ENCODE measurements at regions not wholly inside any gene's neighbourhood (a gene's known extent, or its start where the extent isn't known, plus 50 kb on each side); places are given as distances from the start of the nearest gene placed in this dataset.

DNA sequence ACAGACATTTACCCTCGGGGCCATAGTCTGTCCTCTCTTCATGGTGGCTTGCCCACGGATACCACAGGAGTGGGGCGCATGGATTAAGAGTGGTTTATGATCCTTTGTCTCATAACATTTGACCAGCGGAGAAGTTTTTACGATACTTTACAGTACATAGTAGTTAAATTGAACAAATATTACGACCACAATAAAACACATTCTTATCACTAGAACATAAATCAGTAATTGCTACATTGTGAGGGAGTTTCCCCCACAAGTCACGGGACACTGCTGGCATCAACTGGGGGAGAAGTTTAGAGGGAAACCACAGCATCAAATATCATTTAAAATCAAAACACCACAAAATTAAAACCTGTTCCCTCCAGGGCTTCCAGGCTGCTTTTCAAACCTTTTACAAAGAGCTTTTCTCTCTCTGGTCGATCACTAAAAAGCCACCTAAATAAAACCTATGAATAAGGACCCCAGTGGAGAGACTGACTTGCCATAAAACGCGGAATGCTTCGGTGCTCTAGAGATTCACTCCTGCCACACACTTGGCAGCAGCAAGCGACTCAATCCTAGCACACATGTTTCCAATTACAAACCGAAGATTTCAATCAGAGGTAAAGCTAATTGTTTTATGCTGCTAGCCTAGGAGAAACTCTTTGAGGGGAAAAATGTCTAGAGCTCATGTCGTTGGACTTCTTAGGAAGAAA lies 173.7 kb upstream of the HNRNPA3 start:
- no peak overlapping the region for H3K27ac Mint-ChIP-seq
- no peaks in the 10 kb centered on the region for H3K9me3 Mint-ChIP-seq
- H3K27me3 Mint-ChIP-seq (ENCODE audit: low read depth) = peaks cover 19% of the 10 kb centered on the region
- H3K36me3 Mint-ChIP-seq (ENCODE audit: low read depth) = no peaks in the 10 kb centered on the region
- no peak for DNase-seq (ENCODE audit: low spot score)
- intact Hi-C loops (cut with micrococcal nuclease) = no loop called here
- H3K4me1 Mint-ChIP-seq (ENCODE audit: low read depth) = no peaks in the 10 kb centered on the region
- H3K4me3 Mint-ChIP-seq (ENCODE audit: low read depth) = no peak overlapping the region

GRCh38 chr2:177042311-177042710 lies 170.3 kb upstream of the HNRNPA3 start:
- Mint-ChIP-seq H3K27me3 (ENCODE audit: low read depth) (peaks cover 21% of the 10 kb centered on the region), H3K4me1 (ENCODE audit: low read depth) (no peaks in the 10 kb centered on the region), H3K9me3 (no peaks in the 10 kb centered on the region), H3K27ac (no peak overlapping the region), H3K36me3 (ENCODE audit: low read depth) (no peaks in the 10 kb centered on the region), H3K4me3 (ENCODE audit: low read depth) (no peak overlapping the region)
- no peak for DNase-seq (ENCODE audit: low spot score)
- intact Hi-C loops (cut with micrococcal nuclease) = no loop called here

GRCh38 chr2:177044671-177045070 lies 167.9 kb upstream of the HNRNPA3 start:
- intact Hi-C loops (cut with micrococcal nuclease) = no loop called here
- no peaks in the 10 kb centered on the region for H3K9me3 Mint-ChIP-seq
- H3K4me1 Mint-ChIP-seq (ENCODE audit: low read depth) = no peaks in the 10 kb centered on the region
- no peak for DNase-seq (ENCODE audit: low spot score)
- H3K27me3 Mint-ChIP-seq (ENCODE audit: low read depth) = peaks cover 28% of the 10 kb centered on the region
- no peak overlapping the region for H3K4me3 Mint-ChIP-seq (ENCODE audit: low read depth)
- no peak overlapping the region for H3K27ac Mint-ChIP-seq
- H3K36me3 Mint-ChIP-seq (ENCODE audit: low read depth) = no peaks in the 10 kb centered on the region

DNA sequence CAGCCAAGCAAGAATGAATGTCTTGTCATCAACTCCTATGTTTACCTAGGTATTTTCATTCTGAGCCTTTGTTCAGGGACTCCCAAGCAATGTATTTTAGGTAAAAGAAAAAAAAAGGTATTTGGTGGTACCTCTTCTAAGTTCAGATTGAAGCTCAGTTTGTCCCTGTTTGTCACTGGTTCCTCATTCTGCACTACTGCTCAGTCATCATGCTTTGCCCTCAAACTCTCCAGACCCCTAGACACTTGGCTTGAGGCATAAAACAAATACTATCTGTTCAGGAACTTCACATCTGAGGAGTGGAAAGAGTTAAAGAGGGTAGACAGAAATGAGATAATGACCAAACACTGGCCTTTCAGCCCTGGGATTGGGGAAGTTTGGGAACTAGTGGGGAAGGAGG lies 163.6 kb upstream of the HNRNPA3 start:
- Mint-ChIP-seq H3K4me1 (ENCODE audit: low read depth) (no peaks in the 10 kb centered on the region), H3K27ac (no peak overlapping the region), H3K36me3 (ENCODE audit: low read depth) (no peaks in the 10 kb centered on the region), H3K4me3 (ENCODE audit: low read depth) (no peak overlapping the region), H3K27me3 (ENCODE audit: low read depth) (peaks cover 34% of the 10 kb centered on the region), H3K9me3 (no peaks in the 10 kb centered on the region)
- intact Hi-C loops (cut with micrococcal nuclease) = no loop called here
- no peak for DNase-seq (ENCODE audit: low spot score)

DNA sequence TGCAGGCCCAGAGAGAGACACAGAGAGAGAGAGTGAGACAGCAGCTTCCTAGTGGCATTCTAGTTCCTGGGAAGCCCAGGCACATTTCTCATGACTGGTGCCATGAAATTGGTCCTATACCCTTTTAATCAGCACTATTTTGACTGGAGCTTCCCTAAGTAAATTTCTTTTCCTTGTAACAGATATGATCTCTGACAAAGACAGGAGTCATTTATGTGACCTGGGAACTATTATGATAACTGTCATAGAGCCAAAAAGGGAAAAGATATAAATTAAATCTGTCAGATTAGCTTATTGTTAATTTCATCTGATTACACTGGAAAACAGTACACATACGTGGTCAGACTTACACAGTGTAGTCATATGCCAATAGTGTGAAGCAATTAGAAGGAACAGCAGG lies 161.3 kb upstream of the HNRNPA3 start:
- intact Hi-C loops (cut with micrococcal nuclease) = no loop called here
- H3K36me3 Mint-ChIP-seq (ENCODE audit: low read depth) = no peaks in the 10 kb centered on the region
- H3K27me3 Mint-ChIP-seq (ENCODE audit: low read depth) = peaks cover 31% of the 10 kb centered on the region
- H3K4me1 Mint-ChIP-seq (ENCODE audit: low read depth) = no peaks in the 10 kb centered on the region
- H3K4me3 Mint-ChIP-seq (ENCODE audit: low read depth) = no peak overlapping the region
- H3K9me3 Mint-ChIP-seq = no peaks in the 10 kb centered on the region
- no peak for DNase-seq (ENCODE audit: low spot score)
- no peak overlapping the region for H3K27ac Mint-ChIP-seq

- Mint-ChIP-seq H3K4me1 (ENCODE audit: low read depth) (no peaks in the 10 kb centered on the region), H3K4me3 (ENCODE audit: low read depth) (no peak overlapping the region), H3K27ac (no peak overlapping the region), H3K27me3 (ENCODE audit: low read depth) (peaks cover 31% of the 10 kb centered on the region), H3K9me3 (no peaks in the 10 kb centered on the region), H3K36me3 (ENCODE audit: low read depth) (no peaks in the 10 kb centered on the region)
- intact Hi-C loops (cut with micrococcal nuclease) = no loop called here
- DNase-seq (ENCODE audit: low spot score) = no peak
Measured at GRCh38 chr2:177052471-177052870, 160.1 kb upstream of the HNRNPA3 start.

- Mint-ChIP-seq H3K36me3 (ENCODE audit: low read depth) (no peaks in the 10 kb centered on the region), H3K4me3 (ENCODE audit: low read depth) (no peak overlapping the region), H3K27me3 (ENCODE audit: low read depth) (peaks cover 28% of the 10 kb centered on the region), H3K4me1 (ENCODE audit: low read depth) (no peaks in the 10 kb centered on the region), H3K9me3 (no peaks in the 10 kb centered on the region), H3K27ac (no peak overlapping the region)
- DNase-seq (ENCODE audit: low spot score) = no peak
- intact Hi-C loops (cut with micrococcal nuclease) = no loop called here
Measured at GRCh38 chr2:177053038-177053437, 159.6 kb upstream of the HNRNPA3 start.

GRCh38 chr2:177053716-177054115 lies 158.9 kb upstream of the HNRNPA3 start:
- H3K4me1 Mint-ChIP-seq (ENCODE audit: low read depth) = peaks cover 4% of the 10 kb centered on the region
- DNase-seq (ENCODE audit: low spot score) = no peak
- peaks cover 26% of the 10 kb centered on the region for H3K27me3 Mint-ChIP-seq (ENCODE audit: low read depth)
- H3K27ac Mint-ChIP-seq = no peak overlapping the region
- no peak overlapping the region for H3K4me3 Mint-ChIP-seq (ENCODE audit: low read depth)
- H3K36me3 Mint-ChIP-seq (ENCODE audit: low read depth) = no peaks in the 10 kb centered on the region
- no peaks in the 10 kb centered on the region for H3K9me3 Mint-ChIP-seq
- intact Hi-C loops (cut with micrococcal nuclease) = no loop called here

DNA sequence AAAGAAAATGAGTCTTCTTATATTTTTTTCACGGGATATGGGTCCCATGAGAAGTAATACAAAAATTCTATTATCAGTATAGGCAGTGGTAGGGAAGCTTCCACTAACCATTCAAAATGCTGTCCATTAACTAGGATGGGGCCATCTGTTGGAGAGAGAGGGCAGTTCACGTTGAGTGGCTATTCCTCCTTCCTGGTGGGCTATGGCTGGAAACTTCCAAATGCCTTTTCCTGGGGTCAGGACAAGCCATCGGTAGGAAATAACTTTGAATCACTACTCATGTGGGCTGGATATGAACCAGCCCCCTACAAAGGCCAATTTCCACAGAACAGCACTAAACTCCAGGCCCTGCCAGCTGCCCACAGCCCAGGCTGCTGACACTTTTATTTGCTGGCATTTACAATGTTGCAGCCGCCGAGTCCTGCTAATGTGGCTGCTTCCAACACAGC lies 156.1 kb upstream of the HNRNPA3 start:
- no peaks in the 10 kb centered on the region for H3K9me3 Mint-ChIP-seq
- intact Hi-C loops (cut with micrococcal nuclease) = no loop called here
- H3K36me3 Mint-ChIP-seq (ENCODE audit: low read depth) = no peaks in the 10 kb centered on the region
- H3K27me3 Mint-ChIP-seq (ENCODE audit: low read depth) = peaks cover 7% of the 10 kb centered on the region
- no peak overlapping the region for H3K4me3 Mint-ChIP-seq (ENCODE audit: low read depth)
- H3K4me1 Mint-ChIP-seq (ENCODE audit: low read depth) = peaks cover 9% of the 10 kb centered on the region
- no peak for DNase-seq (ENCODE audit: low spot score)
- H3K27ac Mint-ChIP-seq = no peak overlapping the region

- no peak for DNase-seq (ENCODE audit: low spot score)
- Mint-ChIP-seq H3K27me3 (ENCODE audit: low read depth) (peaks cover 6% of the 10 kb centered on the region), H3K27ac (no peak overlapping the region), H3K4me3 (ENCODE audit: low read depth) (no peak overlapping the region), H3K4me1 (ENCODE audit: low read depth) (peaks cover 9% of the 10 kb centered on the region), H3K36me3 (ENCODE audit: low read depth) (no peaks in the 10 kb centered on the region), H3K9me3 (no peaks in the 10 kb centered on the region)
- intact Hi-C loops (cut with micrococcal nuclease) = no loop called here
Measured at GRCh38 chr2:177058747-177059146, 153.8 kb upstream of the HNRNPA3 start.

- intact Hi-C loops (cut with micrococcal nuclease) = no loop called here
- Mint-ChIP-seq H3K27me3 (ENCODE audit: low read depth) (peaks cover 8% of the 10 kb centered on the region), H3K4me3 (ENCODE audit: low read depth) (no peak overlapping the region), H3K27ac (no peak overlapping the region), H3K4me1 (ENCODE audit: low read depth) (peaks cover 9% of the 10 kb centered on the region), H3K9me3 (no peaks in the 10 kb centered on the region), H3K36me3 (ENCODE audit: low read depth) (no peaks in the 10 kb centered on the region)
- no peak for DNase-seq (ENCODE audit: low spot score)
Measured at GRCh38 chr2:177059293-177059692, 153.3 kb upstream of the HNRNPA3 start.

- Mint-ChIP-seq H3K27me3 (ENCODE audit: low read depth) (peaks cover 20% of the 10 kb centered on the region), H3K9me3 (no peaks in the 10 kb centered on the region), H3K4me3 (ENCODE audit: low read depth) (no peak overlapping the region), H3K4me1 (ENCODE audit: low read depth) (peaks cover 9% of the 10 kb centered on the region), H3K27ac (no peak overlapping the region), H3K36me3 (ENCODE audit: low read depth) (no peaks in the 10 kb centered on the region)
- intact Hi-C loops (cut with micrococcal nuclease) = no loop called here
- DNase-seq (ENCODE audit: low spot score) = no peak
Measured at GRCh38 chr2:177063331-177063730, 149.3 kb upstream of the HNRNPA3 start.

- intact Hi-C loops (cut with micrococcal nuclease) = no loop called here
- Mint-ChIP-seq H3K4me1 (ENCODE audit: low read depth) (no peaks in the 10 kb centered on the region), H3K27me3 (ENCODE audit: low read depth) (peaks cover 22% of the 10 kb centered on the region), H3K36me3 (ENCODE audit: low read depth) (no peaks in the 10 kb centered on the region), H3K4me3 (ENCODE audit: low read depth) (no peak overlapping the region), H3K9me3 (no peaks in the 10 kb centered on the region), H3K27ac (no peak overlapping the region)
- DNase-seq (ENCODE audit: low spot score) = no peak
Measured at GRCh38 chr2:177064422-177064821, 148.2 kb upstream of the HNRNPA3 start.

- intact Hi-C loops (cut with micrococcal nuclease) = no loop called here
Measured at GRCh38 chr2:177068967-177069366, 143.6 kb upstream of the HNRNPA3 start.

More at GRCh38 chr2:177068967-177069366, 143.6 kb upstream of the HNRNPA3 start:
- no peak overlapping the region for H3K27ac Mint-ChIP-seq
- H3K9me3 Mint-ChIP-seq = no peaks in the 10 kb centered on the region
- DNase-seq (ENCODE audit: low spot score) = no peak
- H3K4me1 Mint-ChIP-seq (ENCODE audit: low read depth) = no peaks in the 10 kb centered on the region
- H3K36me3 Mint-ChIP-seq (ENCODE audit: low read depth) = no peaks in the 10 kb centered on the region
- H3K27me3 Mint-ChIP-seq (ENCODE audit: low read depth) = peaks cover 26% of the 10 kb centered on the region
- no peak overlapping the region for H3K4me3 Mint-ChIP-seq (ENCODE audit: low read depth)
